Stimulated activated naive CD8-positive, alpha-beta T cell treated with anti-CD3 and anti-CD28 coated beads, Interleukin-15, Interleukin-2, amounts not matched to agents 100 U/mL and 50 U/mL, for 24 hours (primary cell): ENCODE measurements at regions not wholly inside any gene's neighbourhood (a gene's known extent, or its start where the extent isn't known, plus 50 kb on each side); places are given as distances from the start of the nearest gene placed in this dataset.
"Not testable (repeated sequence)": the region's sequence is repeated elsewhere in the genome, so short reads cannot be mapped to it uniquely, and the experiment has no call there.

Experiments
- ATAC-seq: fragments of 150-1000 bp; cut with Tn5 transposase; one replicate; pipeline ENCODE4 v1.10.0; 2021
- DNase-seq: peaks from one replicate; pipeline ENCODE4 v3.0.0; 2021

DNA sequence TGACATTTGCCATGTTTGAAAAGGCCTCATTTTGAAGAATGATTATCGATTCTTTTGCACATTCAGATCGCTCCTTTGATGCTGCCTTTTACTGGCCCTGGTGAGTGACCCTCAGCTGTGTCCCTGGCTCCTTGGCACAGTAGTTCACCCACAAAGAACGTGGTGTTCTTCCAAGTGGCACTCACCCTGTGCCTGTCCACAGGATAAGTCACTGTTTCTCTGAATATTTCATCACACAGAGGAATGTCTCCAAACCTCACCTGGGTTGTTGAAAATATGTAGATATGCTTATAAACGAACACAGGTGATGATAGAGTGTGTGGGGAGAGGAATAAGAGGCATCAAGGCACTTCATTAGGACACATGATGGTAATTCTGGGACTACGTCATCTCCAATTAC, 810.7 kb downstream of the CCSER2 start:
- ATAC-seq (no peak), DNase-seq (no peak)

GRCh38 chr10:85141520-85141919, 813.1 kb downstream of the CCSER2 start:
- ATAC-seq, DNase-seq: not testable (repeated sequence)

DNA sequence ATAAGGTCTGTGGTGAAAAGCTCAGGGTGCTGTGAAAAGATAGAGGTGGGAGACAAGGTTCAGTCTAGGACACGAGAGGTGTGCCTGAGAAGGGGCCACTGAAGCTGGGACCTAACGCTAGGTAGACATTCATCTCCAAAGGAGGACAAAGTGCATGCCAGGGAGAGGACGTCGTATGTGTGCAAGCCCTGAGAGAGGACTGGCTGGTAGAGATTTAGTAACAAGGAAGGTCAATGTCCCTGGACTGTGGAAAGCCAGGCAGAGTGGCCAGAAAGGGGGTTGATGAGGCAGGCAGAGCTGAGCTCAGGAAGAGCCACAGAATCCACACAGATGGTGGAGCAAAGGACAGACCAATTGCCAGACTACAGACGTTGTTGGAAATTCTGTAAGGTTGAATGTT, 817.6 kb downstream of the CCSER2 start:
- no peak for DNase-seq
- no peak for ATAC-seq

DNA sequence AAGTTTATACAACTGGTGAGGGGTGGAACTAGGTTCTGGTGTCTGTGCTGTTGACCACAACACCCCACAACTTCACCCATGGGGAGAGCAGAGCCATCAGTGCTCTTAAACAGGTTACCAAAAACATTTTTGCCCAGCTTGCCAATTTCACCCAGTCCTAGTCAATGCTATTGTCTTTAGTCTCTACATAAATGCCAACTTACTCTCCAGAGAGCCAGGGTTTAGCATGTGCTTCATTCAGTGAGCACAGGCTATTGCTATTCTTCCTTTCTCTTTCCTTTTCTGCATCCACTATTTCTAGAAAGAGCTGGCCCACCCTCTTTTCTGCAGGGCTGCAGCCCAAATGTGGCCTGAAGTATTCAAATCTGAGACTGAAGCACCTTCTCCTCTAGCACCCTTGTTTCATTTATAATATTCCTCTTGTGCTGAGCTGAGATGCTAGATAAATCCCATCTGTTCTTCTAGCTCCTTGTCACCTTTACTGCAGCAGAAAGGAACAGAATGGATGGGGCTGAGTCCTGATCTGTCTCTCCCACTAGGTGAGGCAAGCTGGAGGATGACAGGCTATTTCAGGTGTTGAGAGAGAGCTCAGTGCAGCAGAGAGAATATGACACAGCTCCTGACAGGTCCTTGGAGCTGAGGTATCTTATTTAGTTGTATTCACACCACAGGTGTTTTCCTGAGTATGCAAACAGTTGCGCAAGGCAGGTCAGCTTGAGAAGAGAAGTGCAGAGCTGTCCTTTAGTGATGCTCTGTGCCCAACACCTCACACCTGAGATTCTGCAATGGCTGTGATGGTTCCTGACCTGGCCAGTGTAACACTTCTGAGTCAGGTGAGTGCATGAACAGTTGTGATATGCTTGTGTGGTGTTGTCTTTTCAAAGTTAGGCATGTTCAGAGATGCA, 819.2 kb downstream of the CCSER2 start:
- ATAC-seq (no peak), DNase-seq (no peak)

- ATAC-seq: no peak
- DNase-seq: no peak
Measured at GRCh38 chr10:85148693-85149640, 820.6 kb downstream of the CCSER2 start.

DNA sequence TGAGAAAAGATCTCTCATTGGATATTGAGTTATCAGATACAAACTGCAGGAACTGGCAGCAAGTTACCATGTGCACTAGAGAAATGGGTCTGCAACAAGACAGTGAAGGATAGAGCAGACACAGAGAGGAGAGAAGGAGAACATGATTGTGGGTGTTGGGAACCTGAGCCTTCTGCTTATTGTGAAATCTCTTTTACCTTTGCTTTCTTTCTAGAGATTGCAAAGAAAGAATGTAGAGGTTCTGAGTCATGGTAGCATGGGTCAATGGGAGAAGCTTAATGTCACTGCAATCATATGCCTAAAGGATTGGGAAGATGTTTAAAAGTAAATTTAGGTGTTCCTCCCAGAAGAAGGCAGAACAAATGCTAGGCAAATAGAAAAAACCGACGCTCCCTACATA, 821.4 kb downstream of the CCSER2 start:
- DNase-seq: no peak
- ATAC-seq: no peak

GRCh38 chr10:85151506-85151905, 823.1 kb downstream of the CCSER2 start:
- no peak for ATAC-seq
- DNase-seq: no peak

DNA sequence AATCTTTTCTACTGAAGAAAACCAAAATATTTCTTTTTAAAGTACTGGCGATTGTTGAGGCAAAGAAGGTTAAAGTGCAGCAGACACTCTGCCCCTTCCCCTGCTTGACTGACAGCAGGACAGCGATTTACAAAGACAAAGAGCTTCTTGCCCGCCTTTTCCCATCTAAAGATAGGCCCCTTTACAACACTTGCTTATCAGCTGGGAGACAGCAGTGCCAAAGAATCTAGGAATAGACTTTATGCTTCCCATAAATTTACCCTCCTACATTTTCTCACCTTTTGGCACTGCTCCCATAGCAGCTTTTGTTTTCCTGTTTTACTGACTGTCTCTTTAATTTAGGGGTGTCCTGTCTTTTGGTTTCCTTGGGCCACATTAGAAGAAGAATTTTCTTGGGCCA, 824.1 kb downstream of the CCSER2 start:
- ATAC-seq (no peak), DNase-seq (no peak)

DNA sequence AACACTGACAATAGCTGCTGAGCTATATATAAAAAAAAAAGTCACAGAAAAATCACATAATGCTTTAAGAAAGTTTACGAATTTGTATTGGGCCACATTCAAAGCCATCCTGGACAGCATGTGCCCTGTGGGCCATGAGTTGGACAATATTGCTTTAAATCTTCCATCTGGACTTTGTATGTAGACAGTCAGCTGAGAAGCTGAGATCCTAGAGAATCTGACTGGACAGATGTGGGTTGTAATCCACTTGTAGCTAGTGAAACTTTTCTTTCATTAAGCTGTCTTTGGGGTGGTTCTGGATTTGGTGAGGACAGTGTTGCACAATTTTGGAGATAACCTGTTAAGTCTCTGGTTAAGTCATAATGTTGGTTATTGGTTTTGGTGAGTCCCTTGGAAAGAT, 824.5 kb downstream of the CCSER2 start:
- DNase-seq (no peak), ATAC-seq (no peak)

DNA sequence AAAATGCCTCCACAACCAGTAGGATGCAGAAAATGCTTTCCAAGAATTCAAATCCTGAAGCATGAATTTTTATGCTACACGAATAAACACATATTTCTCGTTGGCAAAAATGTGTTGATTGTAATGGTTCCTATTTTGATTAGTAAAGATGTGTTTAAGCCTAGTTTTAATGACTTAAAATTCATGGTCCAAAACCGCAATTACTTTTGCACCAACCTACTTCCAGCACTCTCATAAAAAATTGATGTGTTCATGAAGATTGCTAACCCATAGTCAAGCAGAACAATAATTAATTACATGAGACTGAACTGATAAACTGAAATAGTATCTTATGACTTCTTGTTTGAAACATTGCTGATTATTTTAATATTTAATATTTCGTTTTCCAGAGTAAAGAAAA, 828.8 kb downstream of the CCSER2 start:
- ATAC-seq (no peak), DNase-seq (no peak)

DNA sequence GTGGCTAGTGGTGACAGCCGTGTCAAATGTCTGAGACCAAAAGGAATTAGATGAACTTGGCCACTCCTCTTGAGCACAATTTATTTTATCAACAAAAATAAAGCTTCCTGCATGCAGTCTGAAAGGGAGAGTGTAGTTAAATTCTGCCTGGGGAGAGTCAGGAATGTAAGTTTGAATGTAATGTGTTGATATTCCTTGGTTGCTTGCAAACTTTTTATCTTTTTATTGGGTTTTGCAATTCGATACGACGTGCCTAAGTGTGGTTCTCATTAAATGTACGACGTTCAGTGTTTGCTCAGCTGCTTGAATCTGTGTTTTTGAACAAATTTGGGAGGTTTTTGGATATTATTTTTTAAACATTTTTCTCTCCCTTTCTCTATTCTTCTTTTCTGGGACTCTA, 839.9 kb downstream of the CCSER2 start:
- ATAC-seq (no peak), DNase-seq (no peak)

DNA sequence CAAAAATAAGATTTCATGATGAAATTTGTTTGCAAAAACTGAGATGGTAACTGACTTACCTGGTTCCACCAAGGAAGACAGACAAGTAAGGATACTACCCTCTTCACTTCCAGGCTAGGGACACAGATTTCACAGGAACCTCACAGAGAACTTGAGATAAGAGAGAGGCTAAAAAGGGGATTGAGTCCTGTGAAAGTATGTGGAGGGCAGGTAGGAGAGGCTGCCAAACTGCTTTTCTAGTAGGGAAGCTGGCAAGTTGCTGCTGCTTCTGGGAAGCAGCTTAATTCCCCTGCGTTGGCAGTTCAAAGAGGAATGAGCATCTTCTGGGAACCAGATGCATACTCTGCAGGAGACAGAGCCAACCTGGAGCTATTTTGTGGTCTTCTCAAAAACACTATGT, 841.6 kb downstream of the CCSER2 start:
- ATAC-seq (no peak), DNase-seq (no peak)

DNA sequence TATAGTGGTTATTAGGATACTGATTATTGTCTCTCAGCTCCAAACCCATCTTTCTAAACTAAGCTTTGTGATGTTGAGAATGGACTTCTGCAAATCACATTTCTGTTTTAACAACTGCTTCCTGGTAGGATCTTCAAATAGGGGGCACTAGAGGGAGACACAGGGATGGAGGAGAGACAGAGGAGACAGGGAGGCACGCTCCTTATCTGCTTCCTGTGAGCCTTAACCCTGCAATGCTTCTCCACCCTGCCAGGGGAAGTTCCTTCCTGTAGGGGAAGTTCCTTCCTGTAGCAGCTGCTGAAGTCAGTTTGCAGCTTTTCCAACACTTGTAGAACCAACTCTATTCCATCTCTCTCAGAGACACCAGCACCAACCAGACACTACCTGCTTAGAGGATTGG, 847.2 kb downstream of the CCSER2 start:
- no peak for ATAC-seq
- DNase-seq: no peak

GRCh38 chr10:85177767-85178166, 849.4 kb downstream of the CCSER2 start:
- ATAC-seq (no peak), DNase-seq (no peak)

DNA sequence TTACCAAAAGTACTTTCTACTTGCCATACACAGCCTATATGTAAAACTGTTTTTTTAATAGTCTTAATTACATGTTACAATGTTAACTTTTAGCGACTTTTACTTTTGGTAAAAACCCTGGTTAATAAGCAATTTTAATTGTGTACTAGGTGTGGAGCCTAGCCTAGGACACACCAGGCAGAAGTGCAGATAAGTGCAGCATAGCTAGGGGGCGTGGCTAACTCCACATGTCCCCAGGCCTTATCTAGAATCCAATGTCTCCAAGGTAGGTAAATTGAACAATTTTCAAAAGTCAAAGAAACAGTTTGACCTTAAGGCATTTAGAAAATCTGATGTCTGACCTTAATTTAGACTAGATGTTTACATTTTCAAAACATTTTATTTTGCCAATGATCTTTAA, 858.7 kb downstream of the CCSER2 start:
- no peak for ATAC-seq

DNA sequence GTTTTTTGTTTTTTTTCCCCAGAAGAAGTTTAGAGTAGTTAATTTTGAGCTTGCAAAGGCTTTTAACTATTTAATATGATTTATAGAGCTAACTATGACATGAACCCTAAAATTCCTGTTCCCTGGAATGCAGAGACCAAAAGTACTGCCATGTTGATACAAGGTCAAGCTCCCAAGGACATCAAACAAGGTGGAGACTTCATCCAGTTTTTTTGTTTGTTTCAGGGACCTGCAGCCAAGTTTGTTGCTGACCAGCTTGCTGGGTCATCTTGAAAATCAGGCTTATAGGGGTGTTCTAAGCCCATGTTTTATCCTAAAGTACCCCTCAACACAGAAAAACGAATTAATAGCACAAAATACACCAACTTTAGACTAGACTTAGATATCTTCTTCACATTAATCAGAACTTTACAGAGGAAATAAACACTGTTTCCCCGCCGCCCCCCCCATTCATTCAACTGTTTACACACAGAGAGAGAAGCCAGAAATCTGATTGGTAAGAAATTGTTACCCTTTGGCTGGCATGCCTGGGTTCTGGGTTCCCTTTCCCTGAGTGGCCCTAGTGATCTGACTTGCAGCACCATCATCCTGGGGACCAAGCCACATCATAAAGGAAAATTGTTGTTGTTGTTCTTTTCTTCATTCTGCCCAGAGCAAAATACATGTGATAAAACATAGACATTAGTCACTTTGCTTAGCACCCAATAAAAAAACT, 860.5 kb downstream of the CCSER2 start:
- ATAC-seq (no peak), DNase-seq (no peak)

More for the DNA sequence above, 858.7 kb downstream of the CCSER2 start:
- DNase-seq: no peak

DNA sequence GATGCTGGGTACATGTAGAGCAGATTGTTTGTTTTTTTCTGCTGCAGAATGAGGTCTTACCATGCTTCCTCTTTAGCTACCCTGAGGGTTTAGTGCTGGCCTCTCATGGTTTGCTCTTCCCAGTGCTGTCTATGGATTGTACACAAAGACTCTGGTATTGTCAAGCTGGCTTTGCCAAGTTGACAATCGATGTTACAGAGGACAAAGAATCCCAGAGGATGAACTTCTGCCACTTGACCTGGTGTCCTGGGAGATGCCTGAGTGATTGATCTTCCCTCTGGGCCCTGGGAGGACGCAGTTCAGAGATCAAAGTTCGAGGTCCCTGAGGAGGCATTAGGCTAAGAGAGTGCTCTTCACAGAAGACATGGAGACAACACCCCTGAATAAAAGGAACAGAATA, 865.4 kb downstream of the CCSER2 start:
- DNase-seq (no peak), ATAC-seq (no peak)

- no peak for ATAC-seq
- no peak for DNase-seq
Measured at GRCh38 chr10:85194706-85195105, 866.3 kb downstream of the CCSER2 start.

DNA sequence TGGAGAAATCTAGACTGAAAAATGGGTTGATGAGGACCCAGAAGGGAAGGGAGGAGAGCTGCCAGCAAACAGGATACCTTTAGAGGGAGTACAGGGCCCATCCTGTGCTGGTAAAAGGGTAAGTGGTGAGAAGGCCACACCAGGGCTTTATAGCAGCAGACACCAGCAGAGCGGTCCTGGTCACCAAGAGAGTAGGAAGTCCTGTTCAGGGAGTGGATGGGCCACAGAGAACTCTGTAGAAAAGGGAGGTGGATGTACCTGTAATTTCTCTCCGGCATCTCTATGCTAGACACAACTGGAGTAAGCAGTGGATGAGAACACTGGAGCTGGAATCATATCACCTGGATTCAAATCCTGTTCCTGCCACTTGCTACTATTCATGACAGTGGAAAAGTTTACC, 867.2 kb downstream of the CCSER2 start:
- ATAC-seq (no peak), DNase-seq (no peak)

GRCh38 chr10:85204814-85205213, 876.4 kb downstream of the CCSER2 start:
- no peak for DNase-seq
- no peak for ATAC-seq

GRCh38 chr10:85212526-85212925, 884.1 kb downstream of the CCSER2 start:
- DNase-seq (no peak), ATAC-seq (no peak)

- no peak for ATAC-seq
- DNase-seq: no peak
Measured at GRCh38 chr10:85213493-85213892, 885.1 kb downstream of the CCSER2 start.

GRCh38 chr10:85222300-85222699, 893.9 kb downstream of the CCSER2 start:
- no peak for ATAC-seq

More at GRCh38 chr10:85222300-85222699, 893.9 kb downstream of the CCSER2 start:
- DNase-seq: no peak
